ENCODE measurements at regions not wholly inside any gene's neighbourhood (a gene's known extent, or its start where the extent isn't known, plus 50 kb on each side); places are given as distances from the start of the nearest gene placed in this dataset.
"Not testable (repeated sequence)": the region's sequence is repeated elsewhere in the genome, so short reads cannot be mapped to it uniquely, and the experiment has no call there.

DNA sequence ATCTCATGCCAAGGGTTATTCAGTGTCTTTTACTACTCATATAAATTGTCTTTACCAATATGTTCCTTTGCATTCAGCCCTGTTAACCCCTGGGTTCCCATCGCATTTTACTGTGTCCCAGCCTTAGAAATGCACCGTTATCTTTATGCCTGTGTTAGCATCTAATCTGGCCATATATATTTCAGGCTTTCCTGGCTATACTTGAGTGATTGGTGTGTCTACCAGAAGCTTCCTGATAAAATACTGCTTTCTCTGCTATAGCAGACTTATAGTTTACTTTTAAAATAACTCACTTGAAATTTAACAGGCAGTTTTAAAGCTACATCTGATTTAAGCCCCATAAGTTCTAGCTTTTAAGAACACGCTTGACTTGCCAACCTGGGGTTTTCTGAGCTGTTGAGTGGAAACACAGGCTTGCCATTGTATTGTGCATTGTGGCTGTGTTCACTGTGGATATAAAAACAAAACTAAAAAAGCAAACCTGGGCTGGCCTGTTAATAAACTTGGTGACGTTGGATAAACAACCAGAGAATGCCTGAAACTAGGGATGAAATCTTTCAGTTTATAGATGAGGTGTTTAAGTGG is 185.3 kb upstream of the TAPT1 start:
- Histone ChIP-seq H3K4me3 (ENCODE audit: low read depth, low read length) (no peak overlapping the region), H3K9me3 (ENCODE audit: control insufficient read depth, insufficient read depth, low read length) (no peaks in the 10 kb centered on the region), H3K27me3 (ENCODE audit: control insufficient read depth, insufficient read depth, low read length) (peaks cover 8% of the 10 kb centered on the region), H3K27ac (ENCODE audit: low read depth, low read length) (no peak overlapping the region)
- DNase-seq (ENCODE audit: low read depth, low spot score), result no peak
- ChIA-PET CTCF (interaction anchor here (0.6 kb wide), 1 partner anchor 913 kb away, joined by 4 read pairs; no protein-coding TSS in a partner anchor), POLR2A (no interaction called here)
- TF ChIP-seq, protein P1, sequence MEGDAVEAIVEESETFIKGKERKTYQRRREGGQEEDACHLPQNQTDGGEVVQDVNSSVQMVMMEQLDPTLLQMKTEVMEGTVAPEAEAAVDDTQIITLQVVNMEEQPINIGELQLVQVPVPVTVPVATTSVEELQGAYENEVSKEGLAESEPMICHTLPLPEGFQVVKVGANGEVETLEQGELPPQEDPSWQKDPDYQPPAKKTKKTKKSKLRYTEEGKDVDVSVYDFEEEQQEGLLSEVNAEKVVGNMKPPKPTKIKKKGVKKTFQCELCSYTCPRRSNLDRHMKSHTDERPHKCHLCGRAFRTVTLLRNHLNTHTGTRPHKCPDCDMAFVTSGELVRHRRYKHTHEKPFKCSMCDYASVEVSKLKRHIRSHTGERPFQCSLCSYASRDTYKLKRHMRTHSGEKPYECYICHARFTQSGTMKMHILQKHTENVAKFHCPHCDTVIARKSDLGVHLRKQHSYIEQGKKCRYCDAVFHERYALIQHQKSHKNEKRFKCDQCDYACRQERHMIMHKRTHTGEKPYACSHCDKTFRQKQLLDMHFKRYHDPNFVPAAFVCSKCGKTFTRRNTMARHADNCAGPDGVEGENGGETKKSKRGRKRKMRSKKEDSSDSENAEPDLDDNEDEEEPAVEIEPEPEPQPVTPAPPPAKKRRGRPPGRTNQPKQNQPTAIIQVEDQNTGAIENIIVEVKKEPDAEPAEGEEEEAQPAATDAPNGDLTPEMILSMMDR (IDR thresholded peaks at IDR 0.05; ENCODE audit: low read depth, low read length), result no peak

DNA sequence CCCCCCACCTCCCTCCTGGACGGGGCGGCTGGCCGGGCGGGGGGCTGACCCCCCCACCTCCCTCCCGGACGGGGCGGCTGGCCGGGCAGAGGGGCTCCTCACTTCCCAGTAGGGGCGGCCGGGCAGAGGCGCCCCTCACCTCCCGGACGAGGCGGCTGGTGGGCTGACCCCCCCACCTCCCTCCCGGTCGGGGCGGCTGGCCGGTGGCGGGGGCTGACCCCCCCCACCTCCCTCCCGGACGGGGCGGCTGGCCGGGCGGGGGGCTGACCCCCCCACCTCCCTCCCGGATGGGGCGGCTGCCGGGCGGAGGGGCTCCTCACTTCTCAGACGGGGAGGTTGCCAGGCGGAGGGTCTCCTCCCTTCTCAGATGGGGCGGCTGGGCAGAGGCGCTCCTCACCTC is 166.9 kb upstream of the TAPT1 start:
- DNase-seq (ENCODE audit: low read depth, low spot score); CTCF ChIA-PET; H3K9me3 ChIP-seq (ENCODE audit: control insufficient read depth, insufficient read depth, low read length); H3K4me3 ChIP-seq (ENCODE audit: low read depth, low read length); POLR2A ChIA-PET; H3K27me3 ChIP-seq (ENCODE audit: control insufficient read depth, insufficient read depth, low read length); H3K27ac ChIP-seq (ENCODE audit: low read depth, low read length): not testable (repeated sequence)

GRCh38 chr4:16391196-16391595 is 164.9 kb upstream of the TAPT1 start:
- TF ChIP-seq, protein P1 (IDR thresholded peaks at IDR 0.05; ENCODE audit: low read depth, low read length), result no peak
- Histone ChIP-seq H3K27ac (ENCODE audit: low read depth, low read length) (no peak overlapping the region), H3K4me3 (ENCODE audit: low read depth, low read length) (no peak overlapping the region), H3K9me3 (ENCODE audit: control insufficient read depth, insufficient read depth, low read length) (no peaks in the 10 kb centered on the region), H3K27me3 (ENCODE audit: control insufficient read depth, insufficient read depth, low read length) (peaks cover 12% of the 10 kb centered on the region)
- ChIA-PET CTCF (no interaction called here), POLR2A (no interaction called here)
- DNase-seq (ENCODE audit: low read depth, low spot score), result no peak

DNA sequence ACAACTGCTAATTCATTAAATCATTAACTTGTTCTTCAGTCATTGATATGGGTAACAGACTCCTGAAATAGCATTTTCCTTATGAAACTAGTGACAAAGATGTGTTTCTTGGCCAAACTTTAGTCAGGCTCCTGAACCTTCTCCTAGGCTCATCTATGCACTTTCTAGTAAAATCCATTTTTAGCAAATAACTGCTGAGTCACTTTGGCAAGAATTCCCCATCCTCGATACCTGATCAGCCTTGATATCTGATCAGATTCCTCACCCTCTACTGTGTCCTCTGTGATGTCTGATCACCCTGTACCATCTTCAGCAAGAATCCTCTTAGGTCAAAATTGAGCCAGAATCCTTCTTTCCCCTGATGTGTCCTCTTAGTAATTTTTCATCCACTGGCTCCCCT is 161.2 kb upstream of the TAPT1 start:
- Histone ChIP-seq H3K27ac (ENCODE audit: low read depth, low read length) (no peak overlapping the region), H3K27me3 (ENCODE audit: control insufficient read depth, insufficient read depth, low read length) (peaks cover 12% of the 10 kb centered on the region), H3K9me3 (ENCODE audit: control insufficient read depth, insufficient read depth, low read length) (no peaks in the 10 kb centered on the region), H3K4me3 (ENCODE audit: low read depth, low read length) (no peak overlapping the region)
- POLR2A ChIA-PET, result no interaction called here
- CTCF ChIA-PET, result no interaction called here
- no peak for DNase-seq (ENCODE audit: low read depth, low spot score)
- TF ChIP-seq, protein P1 (IDR thresholded peaks at IDR 0.05; ENCODE audit: low read depth, low read length), result no peak

DNA sequence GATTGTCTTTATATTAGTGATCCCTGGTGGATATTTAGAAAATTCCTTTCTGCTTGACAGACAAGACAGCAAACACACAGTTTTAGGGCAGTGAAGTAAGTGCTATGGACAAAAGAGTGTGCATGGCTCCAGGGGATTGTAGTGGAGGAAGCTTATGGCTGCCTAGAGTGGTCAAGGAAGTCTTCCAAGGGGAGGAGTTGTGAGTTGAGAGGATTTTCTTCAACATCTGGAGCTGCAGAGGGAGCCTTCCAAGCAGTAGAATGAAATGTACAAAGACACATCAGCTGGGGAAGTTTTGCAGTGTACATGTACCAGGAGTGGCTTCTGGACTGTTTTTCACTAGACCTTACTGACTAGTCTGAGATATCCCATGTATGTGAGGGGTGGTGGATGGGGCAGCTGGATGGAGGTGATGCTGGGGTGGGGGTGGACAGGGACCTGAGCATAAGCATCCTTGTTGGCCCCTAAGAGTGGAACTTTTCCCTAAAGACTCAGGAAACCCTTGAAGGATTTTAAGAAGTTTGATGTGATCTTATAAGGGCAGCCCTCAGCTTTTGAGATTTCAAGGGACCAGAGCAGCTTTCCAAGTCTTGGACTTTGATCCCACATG is 160.5 kb upstream of the TAPT1 start:
- ChIA-PET POLR2A (no interaction called here), CTCF (interaction anchor here (0.6 kb wide), 1 partner anchor 1899 kb away, joined by 4 read pairs; no protein-coding TSS in a partner anchor)
- Histone ChIP-seq H3K27ac (ENCODE audit: low read depth, low read length) (no peak overlapping the region), H3K4me3 (ENCODE audit: low read depth, low read length) (no peak overlapping the region), H3K27me3 (ENCODE audit: control insufficient read depth, insufficient read depth, low read length) (peaks cover 12% of the 10 kb centered on the region), H3K9me3 (ENCODE audit: control insufficient read depth, insufficient read depth, low read length) (no peaks in the 10 kb centered on the region)
- no peak for DNase-seq (ENCODE audit: low read depth, low spot score)
- TF ChIP-seq, protein P1 (IDR thresholded peaks at IDR 0.05; ENCODE audit: low read depth, low read length), result no peak
